ENCODE measurements at regions not wholly inside any gene's neighbourhood (a gene's known extent, or its start where the extent isn't known, plus 50 kb on each side); places are given as distances from the start of the nearest gene placed in this dataset.

GRCh38 chr14:40616579-40616978 is 990.1 kb upstream of the LRFN5 start:
- TF ChIP-seq RAD21 (conservative IDR thresholded peaks at IDR 0.05 in 1 of 2, IDR thresholded peaks at IDR 0.05 in 1 of 2) = no peak
- no peak for TF ChIP-seq SMC3 (IDR thresholded peaks at IDR 0.05)
- no peak for TF ChIP-seq REST (IDR thresholded peaks at IDR 0.05)
- no peak for TF ChIP-seq CTCF (IDR thresholded peaks at IDR 0.05)
- no peak for TF ChIP-seq JUNB (IDR thresholded peaks at IDR 0.05)

All from A549 (cell line).